ENCODE measurements at regions not wholly inside any gene's neighbourhood (a gene's known extent, or its start where the extent isn't known, plus 50 kb on each side); places are given as distances from the start of the nearest gene placed in this dataset.
A peak's percentile ranks its signal among the peaks of the same experiment; 100 is the strongest.

DNA sequence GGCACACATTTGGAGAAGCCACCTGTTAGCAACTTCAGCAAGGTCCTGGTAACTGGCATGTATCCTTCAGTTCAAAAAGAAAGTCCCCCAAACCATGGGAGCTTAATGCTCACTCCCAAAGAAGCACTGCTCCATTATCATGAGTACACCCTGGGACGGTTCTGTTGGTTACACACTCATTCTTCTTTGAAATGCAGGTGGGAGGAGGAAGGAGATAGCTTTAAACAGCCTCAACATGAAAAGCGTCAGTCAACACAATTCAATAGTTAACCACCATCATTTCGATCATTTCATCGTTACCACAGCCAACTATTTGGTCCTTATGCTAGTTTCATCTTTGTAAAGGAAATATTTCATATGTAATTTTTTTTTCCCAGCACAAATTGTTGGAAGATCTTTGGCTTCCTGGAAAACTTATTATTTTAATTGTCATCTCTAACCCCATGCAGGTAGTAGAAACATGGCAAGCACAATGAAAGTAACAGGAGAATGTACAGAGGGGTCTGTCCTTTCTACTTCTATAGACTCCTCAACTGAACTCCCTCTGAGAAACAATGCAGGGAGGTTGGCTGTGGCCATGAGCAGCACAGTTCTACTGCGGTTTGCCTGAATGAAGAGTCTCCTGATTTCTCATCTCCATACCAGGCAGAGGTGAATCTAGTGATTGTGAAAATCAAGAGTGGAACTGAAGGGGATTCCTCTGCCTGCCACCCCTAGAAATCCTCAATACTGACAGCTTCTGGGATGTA is 196.4 kb upstream of the FOXN3 start:
- intact Hi-C loops (cut with micrococcal nuclease; ENCODE audit: unreplicated experiment), result loop anchor here (10.0 kb wide), 2 partner anchors 289 to 439 kb away; no protein-coding TSS in a partner anchor
- ChIA-PET RAD21 (ENCODE audit: unreplicated experiment) (no interaction called here), SMC1A (ENCODE audit: uncharacterized antibody, unreplicated experiment) (no interaction called here), CTCF (interaction anchor here (0.6 kb wide), 1 partner anchor 101 kb away, joined by 3 read pairs; no protein-coding TSS in a partner anchor), POLR2A (no interaction called here)
- Histone ChIP-seq H3K79me2 (ENCODE audit: control insufficient read depth, insufficient read depth, low read length) (peaks cover 32% of the 10 kb centered on the region), H3K27ac (ENCODE audit: control insufficient read depth, insufficient read depth) (peak overlapping the region; percentile 17; the same call in 1 of the 2 replicates), H3K36me3 (ENCODE audit: control insufficient read depth in 2 of 2, insufficient read depth in 2 of 2, low read length in 1 of 2) (no peaks in the 10 kb centered on the region), H3K4me3 (peak overlapping the region; percentile 1; the same call in 1 of the 2 replicates), H3K9me3 (replicated peaks; ENCODE audit: control insufficient read depth, insufficient read depth, low read length) (no peaks in the 10 kb centered on the region), H2AFZ (ENCODE audit: control insufficient read depth, low read depth, low read length) (peak overlapping the region; percentile 2; the same call in 1 of the 2 replicates), H3K4me2 (ENCODE audit: control insufficient read depth, insufficient read depth) (peak overlapping the region; percentile 72), H4K20me1 (ENCODE audit: control insufficient read depth, insufficient read depth) (no peaks in the 10 kb centered on the region), H3K27me3 (replicated peaks in 1 of 2; ENCODE audit: control insufficient read depth in 2 of 2, insufficient read depth in 2 of 2, low read length in 1 of 2) (no peaks in the 10 kb centered on the region), H3K9ac (ENCODE audit: control insufficient read depth, insufficient read depth, low read length) (peak overlapping the region; percentile 28; the same call in 1 of the 2 replicates), H3K4me1 (ENCODE audit: control insufficient read depth, insufficient read depth, low read length) (peaks cover 34% of the 10 kb centered on the region)
- TF ChIP-seq STAT1 (conservative IDR thresholded peaks at IDR 0.05) (no peak), RUNX3 (IDR thresholded peaks at IDR 0.05; ENCODE audit: low read length) (peak; percentile 80), JUNB (IDR thresholded peaks at IDR 0.05) (peak; percentile 39; the same call in 1 of the 2 replicates)
- ATAC-seq (peak; percentile 47), DNase-seq (ENCODE audit: low read depth, low spot score) (no peak), FAIRE-seq (no peak)
- 35% methylated on average over 5 of the region's 5 CpGs for WGBS (ENCODE audit: insufficient coverage, insufficient replicate concordance, low lambda C conversion rate, missing lambda C conversion rate)
- in situ Hi-C loops (cut with MboI), result no loop called here
- no TSS peak for BruUV-seq (replicated peaks)

DNA sequence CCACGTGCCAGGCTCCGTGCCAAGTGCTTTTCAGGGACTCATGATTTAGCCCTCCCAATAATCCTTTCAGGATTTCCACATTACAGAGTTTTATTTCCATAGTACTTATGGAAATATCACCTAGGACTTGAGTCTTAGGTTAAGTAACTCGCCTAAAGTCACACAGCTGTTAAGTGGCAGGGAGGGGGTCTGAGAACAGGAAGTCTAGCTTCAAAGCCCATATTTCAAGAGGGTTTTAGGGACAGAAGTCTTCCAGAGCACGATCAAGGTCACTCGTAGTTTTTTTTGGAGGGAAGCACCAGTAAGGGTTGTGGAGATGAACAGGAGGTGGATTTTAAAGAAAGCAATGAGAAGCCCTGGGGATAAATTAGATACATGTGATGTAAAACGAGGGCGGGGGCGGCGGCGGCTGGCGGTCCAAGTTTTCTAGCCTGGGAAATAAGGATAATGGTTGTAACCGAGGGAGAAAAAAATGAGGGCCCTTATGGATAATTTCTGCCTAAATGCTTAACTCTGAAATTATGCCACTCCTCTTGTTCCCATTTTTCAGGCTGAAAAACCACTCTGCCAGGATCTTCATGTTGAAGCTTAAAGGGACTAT is 192.6 kb upstream of the FOXN3 start:
- RAD21 ChIA-PET (ENCODE audit: unreplicated experiment), result no interaction called here
- Histone ChIP-seq H3K27ac (ENCODE audit: control insufficient read depth, insufficient read depth) (no peak overlapping the region), H3K4me2 (ENCODE audit: control insufficient read depth, insufficient read depth) (no peak overlapping the region), H3K9me3 (replicated peaks; ENCODE audit: control insufficient read depth, insufficient read depth, low read length) (no peaks in the 10 kb centered on the region; the same call in 2 of the 3 replicates), H3K4me1 (ENCODE audit: control insufficient read depth, insufficient read depth, low read length) (peaks cover 19% of the 10 kb centered on the region), H3K9ac (ENCODE audit: control insufficient read depth, insufficient read depth, low read length) (no peak overlapping the region), H4K20me1 (ENCODE audit: control insufficient read depth, insufficient read depth) (no peaks in the 10 kb centered on the region), H3K4me3 (no peak overlapping the region), H3K79me2 (ENCODE audit: control insufficient read depth, insufficient read depth, low read length) (peaks cover 9% of the 10 kb centered on the region), H2AFZ (ENCODE audit: control insufficient read depth, low read depth, low read length) (no peak overlapping the region), H3K36me3 (ENCODE audit: control insufficient read depth in 2 of 2, insufficient read depth in 2 of 2, low read length in 1 of 2) (no peaks in the 10 kb centered on the region), H3K27me3 (replicated peaks in 1 of 2; ENCODE audit: control insufficient read depth in 2 of 2, insufficient read depth in 2 of 2, low read length in 1 of 2) (no peaks in the 10 kb centered on the region)
- DNase-seq (ENCODE audit: low read depth, low spot score), result no peak
- no TSS peak for BruUV-seq (replicated peaks)
- intact Hi-C loops (cut with micrococcal nuclease; ENCODE audit: unreplicated experiment) (loop anchor here (10.0 kb wide), 2 partner anchors 285 to 435 kb away; no protein-coding TSS in a partner anchor), in situ Hi-C loops (cut with MboI) (no loop called here)
- POLR2A ChIA-PET, result no interaction called here
- ATAC-seq, result no peak
- SMC1A ChIA-PET (ENCODE audit: uncharacterized antibody, unreplicated experiment), result interaction anchor here (1.3 kb wide), 1 partner anchor 153 kb away, joined by 4 read pairs; no protein-coding TSS in a partner anchor
- FAIRE-seq, result no peak
- CTCF ChIA-PET, result no interaction called here
- WGBS (ENCODE audit: insufficient coverage, insufficient replicate concordance, low lambda C conversion rate, missing lambda C conversion rate), result 87% methylated on average over 12 of the region's 12 CpGs
- TF ChIP-seq CBX5 (IDR thresholded peaks at IDR 0.05; ENCODE audit: low read depth) (no peak), HSF1 (IDR thresholded peaks at IDR 0.05; ENCODE audit: low read depth, low read length) (no peak), ZNF217 (IDR thresholded peaks at IDR 0.05) (no peak), USF2 (IDR thresholded peaks at IDR 0.05; ENCODE audit: borderline replicate concordance, low read depth, low read length) (no peak), NFYA (IDR thresholded peaks at IDR 0.05; ENCODE audit: borderline replicate concordance, low read depth, low read length) (no peak), BCL11A (IDR thresholded peaks at IDR 0.05; ENCODE audit: low read depth, low read length) (no peak), LARP7 (IDR thresholded peaks at IDR 0.05) (no peak), PBX3 (IDR thresholded peaks at IDR 0.05; ENCODE audit: insufficient replicate concordance, low read depth, low read length) (no peak), TCF12 (IDR thresholded peaks at IDR 0.05; ENCODE audit: low read depth, low read length) (no peak)
- TF ChIP-seq, protein P1, sequence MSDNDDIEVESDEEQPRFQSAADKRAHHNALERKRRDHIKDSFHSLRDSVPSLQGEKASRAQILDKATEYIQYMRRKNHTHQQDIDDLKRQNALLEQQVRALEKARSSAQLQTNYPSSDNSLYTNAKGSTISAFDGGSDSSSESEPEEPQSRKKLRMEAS (IDR thresholded peaks at IDR 0.05; ENCODE audit: low read depth, low read length), result no peak

Measured in GM12878 (cell line).